HG03571 (cell line): ENCODE measurements at regions not wholly inside any gene's neighbourhood (a gene's known extent, or its start where the extent isn't known, plus 50 kb on each side); places are given as distances from the start of the nearest gene placed in this dataset.
"Not testable (repeated sequence)": the region's sequence is repeated elsewhere in the genome, so short reads cannot be mapped to it uniquely, and the experiment has no call there.

ENCODE experiments used
- ATAC-seq: cut with Tn5 transposase; IDR thresholded peaks from one replicate; pipeline ENCODE4 v1.9.1; 2021; ENCODE audit not compliant: unreplicated experiment

GRCh38 chr13:90592943-90593342 is 754.5 kb upstream of the MIR17HG start:
- no peak for ATAC-seq

GRCh38 chr13:90594681-90595080 is 752.8 kb upstream of the MIR17HG start:
- no peak for ATAC-seq

GRCh38 chr13:90605664-90606063 is 741.8 kb upstream of the MIR17HG start:
- ATAC-seq: no peak

GRCh38 chr13:90606921-90607320 is 740.6 kb upstream of the MIR17HG start:
- ATAC-seq: not testable (repeated sequence)

GRCh38 chr13:90612391-90612790 is 735.1 kb upstream of the MIR17HG start:
- no peak for ATAC-seq

GRCh38 chr13:90613076-90613795 is 734.3 kb upstream of the MIR17HG start:
- no peak for ATAC-seq

GRCh38 chr13:90615236-90615635 is 732.3 kb upstream of the MIR17HG start:
- ATAC-seq: no peak

GRCh38 chr13:90615767-90616166 is 731.7 kb upstream of the MIR17HG start:
- ATAC-seq: no peak

GRCh38 chr13:90618133-90618532 is 729.4 kb upstream of the MIR17HG start:
- no peak for ATAC-seq

- ATAC-seq: no peak
These were observed 724.9 kb upstream of the MIR17HG start for GRCh38 chr13:90622541-90622940.

- ATAC-seq: no peak
These were observed 724.0 kb upstream of the MIR17HG start for GRCh38 chr13:90623318-90624011.

- ATAC-seq: no peak
These were observed 719.7 kb upstream of the MIR17HG start for GRCh38 chr13:90627813-90628212.

GRCh38 chr13:90628471-90628870 is 719.0 kb upstream of the MIR17HG start:
- ATAC-seq: no peak

GRCh38 chr13:90630716-90631115 is 716.8 kb upstream of the MIR17HG start:
- no peak for ATAC-seq

- ATAC-seq: no peak
These were observed 715.3 kb upstream of the MIR17HG start for GRCh38 chr13:90632184-90632583.

GRCh38 chr13:90633849-90634248 is 713.6 kb upstream of the MIR17HG start:
- no peak for ATAC-seq

GRCh38 chr13:90640976-90641375 is 706.5 kb upstream of the MIR17HG start:
- ATAC-seq: no peak

GRCh38 chr13:90641884-90642283 is 705.6 kb upstream of the MIR17HG start:
- no peak for ATAC-seq

GRCh38 chr13:90645582-90645981 is 701.9 kb upstream of the MIR17HG start:
- no peak for ATAC-seq

GRCh38 chr13:90648497-90648896 is 699.0 kb upstream of the MIR17HG start:
- no peak for ATAC-seq

- no peak for ATAC-seq
These were observed 695.5 kb upstream of the MIR17HG start for GRCh38 chr13:90652036-90652435.

GRCh38 chr13:90654970-90655369 is 692.5 kb upstream of the MIR17HG start:
- no peak for ATAC-seq

- ATAC-seq: not testable (repeated sequence)
These were observed 683.3 kb upstream of the MIR17HG start for GRCh38 chr13:90664200-90664599.
